AG04449 (cell line): ENCODE measurements at regions not wholly inside any gene's neighbourhood (a gene's known extent, or its start where the extent isn't known, plus 50 kb on each side); places are given as distances from the start of the nearest gene placed in this dataset.

ENCODE experiments used
- CTCF ChIA-PET: fragments of 350-600 bp; formaldehyde crosslinking; extraction: SDS; loops from one replicate; lab custom pipeline; 2021; ENCODE audit warnings: antibody characterized with exemption; lab: Yijun Ruan, JAX
- POLR2A ChIA-PET: fragments of 400-600, 350-600 bp; formaldehyde crosslinking; extraction: SDS; loops from one replicate; lab custom pipeline; 2020; ENCODE audit warnings: antibody characterized with exemption, inconsistent platforms; lab: Yijun Ruan, JAX
- DNase-seq: peaks from one replicate; pipeline ENCODE4 v3.0.0-alpha.2; 2010; ENCODE audit warnings: low read depth, low spot score
- H3K4me3 ChIP-seq: 2 replicates; pipeline ENCODE4 v1.5.1; 2011; ENCODE audit warnings: low read depth, mild to moderate bottlenecking, control low read depth, low read length
- CTCF ChIP-seq: IDR thresholded peaks from one replicate; pipeline ENCODE4 v1.5.1; 2011; ENCODE audit warnings: mild to moderate bottlenecking, moderate library complexity, low read length, control low read depth, inconsistent platforms; ENCODE audit not compliant: insufficient read depth; ENCODE audit errors: missing control alignments

- ChIA-PET POLR2A (no interaction called here), CTCF (interaction anchor here (0.6 to 5.2 kb wide), 10 partner anchors 8 to 1196 kb away, joined by 3 to 48 read pairs (median 4); no protein-coding TSS in a partner anchor)
- no peak for DNase-seq
- H3K4me3 ChIP-seq, result no peak overlapping the region
- TF ChIP-seq CTCF, result no peak
Observed at GRCh38 chr2:217715484-217715883, 287.3 kb downstream of the TNS1 start.

GRCh38 chr2:217714287-217714751 lies 288.5 kb downstream of the TNS1 start:
- no peak for TF ChIP-seq CTCF
- ChIA-PET CTCF (interaction anchor here (0.9 to 5.2 kb wide), 8 partner anchors 9 to 1031 kb away, joined by 3 to 48 read pairs (median 6); no protein-coding TSS in a partner anchor), POLR2A (interaction anchor here (0.6 kb wide), 1 partner anchor 8 kb away, joined by 3 read pairs; no protein-coding TSS in a partner anchor)
- H3K4me3 ChIP-seq, result no peak overlapping the region
- no peak for DNase-seq

- POLR2A ChIA-PET, result interaction anchor here (0.6 to 0.8 kb wide), 4 partner anchors 9 to 343 kb away, joined by 3 to 4 read pairs (median 3); no protein-coding TSS in a partner anchor
- peak; percentile 95 for TF ChIP-seq CTCF
- DNase-seq, result no peak
Observed at GRCh38 chr2:217713395-217714286, 289.2 kb downstream of the TNS1 start.

GRCh38 chr2:217712431-217712830 lies 290.4 kb downstream of the TNS1 start:
- TF ChIP-seq CTCF, result no peak
- no peak for DNase-seq
- H3K4me3 ChIP-seq, result no peak overlapping the region
- ChIA-PET CTCF (interaction anchor here (0.8 to 5.7 kb wide), 54 partner anchors 9 to 1194 kb away, joined by 3 to 102 read pairs (median 5); partner anchors contain the start of gene IGFBP5), POLR2A (interaction anchor here (0.7 kb wide), 1 partner anchor 1017 kb away, joined by 3 read pairs; the partner anchor contains the start of gene IGFBP5)

More at GRCh38 chr2:217713395-217714286, 289.2 kb downstream of the TNS1 start:
- H3K4me3 ChIP-seq, result no peak overlapping the region
- CTCF ChIA-PET, result interaction anchor here (0.6 to 5.7 kb wide), 88 partner anchors 10 to 1195 kb away, joined by 3 to 102 read pairs (median 4); partner anchors contain the start of gene IGFBP5

- DNase-seq, result peak; percentile 80
- no peak for TF ChIP-seq CTCF
- no peak overlapping the region for H3K4me3 ChIP-seq
- ChIA-PET CTCF (interaction anchor here (0.7 to 5.7 kb wide), 9 partner anchors 46 to 1029 kb away, joined by 3 to 102 read pairs (median 9); partner anchors contain the start of gene IGFBP5), POLR2A (interaction anchor here (1.5 to 1.6 kb wide), 2 partner anchors 12 to 200 kb away, joined by 3 to 6 read pairs; no protein-coding TSS in a partner anchor)
Observed at GRCh38 chr2:217711188-217711587, 291.6 kb downstream of the TNS1 start.
